22Rv1 (cell line): ENCODE measurements at regions not wholly inside any gene's neighbourhood (a gene's known extent, or its start where the extent isn't known, plus 50 kb on each side); places are given as distances from the start of the nearest gene placed in this dataset.

Source experiments
- CTCF ChIP-seq: fragments of 450-650 bp; IDR thresholded peaks from 2 replicates; pipeline ENCODE4 v1.5.1; 2017; ENCODE audit warnings: mild to moderate bottlenecking
- ZFX ChIP-seq: fragments of 450-650 bp; IDR thresholded peaks from 2 replicates; pipeline ENCODE4 v1.6.1; 2017; ENCODE audit warnings: antibody characterized with exemption, borderline replicate concordance

DNA sequence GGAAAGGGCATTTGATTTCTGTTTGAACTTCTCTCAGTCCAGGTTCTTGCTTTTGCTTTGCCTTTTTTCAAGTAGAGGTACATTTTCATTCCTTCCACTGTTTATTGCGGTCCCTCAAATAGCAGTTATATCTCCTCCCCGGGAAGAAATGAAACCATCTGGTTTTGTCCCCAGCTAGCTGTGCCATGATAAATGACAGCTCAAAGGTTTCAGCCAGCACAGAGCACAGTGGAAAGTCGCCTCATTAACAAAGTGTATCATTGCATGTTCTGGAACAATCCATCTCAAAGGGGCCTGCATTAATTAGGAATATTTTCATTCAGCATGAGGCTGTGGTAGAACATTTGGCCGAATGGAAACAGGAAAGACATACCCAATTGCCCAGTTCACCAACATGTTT is 146.0 kb downstream of the EDN3 start:
- no peak for TF ChIP-seq CTCF
- no peak for TF ChIP-seq ZFX
